ENCODE measurements at regions not wholly inside any gene's neighbourhood (a gene's known extent, or its start where the extent isn't known, plus 50 kb on each side); places are given as distances from the start of the nearest gene placed in this dataset.

DNA sequence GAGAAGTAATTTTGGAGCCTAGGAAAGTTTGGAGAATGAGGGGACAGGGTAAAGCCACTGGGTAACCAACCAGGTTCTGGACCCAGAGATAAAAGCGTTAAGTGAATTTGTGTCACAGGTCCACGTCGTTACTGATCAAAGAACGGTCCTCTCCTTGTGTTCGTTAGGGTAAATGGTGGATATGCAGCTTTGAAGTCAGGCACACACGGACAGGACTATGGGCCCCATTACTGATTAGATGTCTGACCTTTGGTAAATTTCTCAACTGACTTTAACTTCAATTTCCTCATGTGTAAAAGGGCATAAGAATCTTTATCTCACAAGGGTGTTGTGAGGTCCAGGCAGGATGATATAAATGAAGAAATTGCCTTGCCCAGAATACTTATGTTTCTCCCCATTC, 76.6 kb downstream of the EMP1 start (continued):
- TF ChIP-seq STAT6 (CRISPR knock-in tag; IDR thresholded peaks at IDR 0.05; ENCODE audit: borderline replicate concordance): no peak

DNA sequence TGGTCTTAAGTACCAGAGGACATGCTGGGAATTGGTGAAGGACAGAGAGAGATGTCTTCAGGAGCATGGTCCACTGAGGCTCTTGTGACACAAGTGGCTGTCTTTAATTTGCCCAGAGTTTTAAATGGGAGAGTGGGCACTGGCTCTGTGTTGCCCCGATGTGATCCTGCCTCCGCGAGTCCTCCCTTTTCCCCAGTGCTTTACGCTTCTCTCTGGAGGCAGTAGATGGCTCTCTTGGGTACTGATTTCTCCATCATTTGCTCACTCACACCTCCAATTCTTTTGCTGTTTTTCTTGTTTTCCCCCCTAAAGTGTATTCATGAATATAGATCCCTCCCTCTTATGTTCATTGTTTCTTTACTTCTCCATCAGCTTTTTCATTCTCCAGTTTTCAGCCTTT, 74.3 kb downstream of the EMP1 start:
- Histone ChIP-seq H4K20me1 (ENCODE audit: insufficient read depth, low read length) (no peaks in the 10 kb centered on the region), H3K36me3 (replicated peaks in 1 of 2; ENCODE audit: control insufficient read depth in 1 of 2, insufficient read depth in 2 of 2, low read length in 2 of 2) (no peaks in the 10 kb centered on the region), H3K9ac (ENCODE audit: insufficient read depth, low read depth, low read length) (no peak overlapping the region), H3K79me2 (ENCODE audit: insufficient read depth, low read length) (no peaks in the 10 kb centered on the region), H3K4me1 (ENCODE audit: insufficient read depth, low read length) (no peaks in the 10 kb centered on the region), H3K27me3 (ENCODE audit: control insufficient read depth in 1 of 2, insufficient read depth in 2 of 2, low read length in 2 of 2) (peaks cover 0 to 12% of the 10 kb centered on the region in 2 experiments; a peak in 2 of 5 replicates), H3K9me3 (ENCODE audit: low read length) (no peaks in the 10 kb centered on the region), H3K27ac (ENCODE audit: extremely low read length, insufficient read depth, low read length) (no peak overlapping the region), H2AFZ (ENCODE audit: low read length) (no peak overlapping the region), H3K4me2 (ENCODE audit: low read depth, low read length) (no peak overlapping the region), H3K4me3 (replicated peaks in 1 of 3; ENCODE audit: insufficient read depth in 1 of 3, low read depth in 2 of 3, low read length in 3 of 3) (no peak overlapping the region)
- intact Hi-C loops (cut with micrococcal nuclease; ENCODE audit: unreplicated experiment) (no loop called here), in situ Hi-C loops (cut with HindIII; ENCODE audit: extremely low pct_ligation_motif_present, low pct_unique_long_range_greater_than_20kb) (loop anchor here (10.0 kb wide), 2 partner anchors 264 to 894 kb away; no protein-coding TSS in a partner anchor)
- FAIRE-seq (no peak), DNase-seq (ENCODE audit: low spot score) (no peak), ATAC-seq (no peak)
- ChIA-PET CTCF (ENCODE audit: low intra/inter-chr PET ratio, low total read pairs) (no interaction called here), POLR2A (no interaction called here)
- WGBS (ENCODE audit: low lambda C conversion rate): 9% methylated on average over 4 of the region's 4 CpGs
- TF ChIP-seq SKI (IDR thresholded peaks at IDR 0.05; ENCODE audit: partially characterized antibody): no peak
- peak; percentile 47; the same call in 1 of the 2 replicates for TF ChIP-seq ZNF263 (CRISPR knock-in tag; IDR thresholded peaks at IDR 0.05)
- TF ChIP-seq HNRNPLL (IDR thresholded peaks at IDR 0.05; ENCODE audit: low read depth, low read length, poor library complexity, severe bottlenecking): no peak
- TF ChIP-seq ATF7 (IDR thresholded peaks at IDR 0.05): no peak
- no peak for TF ChIP-seq ATF7 (CRISPR knock-in tag; IDR thresholded peaks at IDR 0.05)
- no TSS peak for BruUV-seq (replicated peaks)

Small RNA genes lying in the stretch of these regions (small RNA-seq; reads per million reads assigned to genes)
- gene RNA5SP353 (ENCODE audit: insufficient read depth in 2 of 3, insufficient read length in 3 of 3, low read depth in 2 of 3, low replicate concordance in 1 of 3) (0 to 0.97 (median 0) reads per million in 3 experiments), gene RNU6-590P (ENCODE audit: insufficient read depth in 2 of 3, insufficient read length in 3 of 3, low read depth in 2 of 3, low replicate concordance in 1 of 3) (0 reads per million in 3 experiments)

All from HepG2 (cell line).